Muscle layer of colon (tissue), 2 donors: ENCODE measurements at regions not wholly inside any gene's neighbourhood (a gene's known extent, or its start where the extent isn't known, plus 50 kb on each side); places are given as distances from the start of the nearest gene placed in this dataset.
"Not testable (repeated sequence)": the region's sequence is repeated elsewhere in the genome, so short reads cannot be mapped to it uniquely, and the experiment has no call there.

Experiments
- H3K27ac ChIP-seq: one replicate; pipeline ENCODE4 v1.7.0; 2013; ENCODE audit warnings: low read depth, mild to moderate bottlenecking, low read length, moderate library complexity
- H3K27me3 ChIP-seq, 2 donors: one replicate each; pipeline ENCODE4 v1.7.0; 2013; ENCODE audit warnings: low read length in 2 of 2, mild to moderate bottlenecking in 2 of 2; ENCODE audit not compliant: insufficient read depth in 2 of 2, control insufficient read depth in 1 of 2
- H3K36me3 ChIP-seq: one replicate; pipeline ENCODE4 v1.7.0; 2013; ENCODE audit warnings: mild to moderate bottlenecking, low read length; ENCODE audit not compliant: insufficient read depth
- H3K4me1 ChIP-seq: one replicate; pipeline ENCODE4 v1.7.0; 2013; ENCODE audit warnings: mild to moderate bottlenecking, low read length; ENCODE audit not compliant: insufficient read depth
- H3K4me3 ChIP-seq, 2 donors: one replicate each; pipeline ENCODE4 v1.7.0; 2013; ENCODE audit warnings: low read length in 2 of 2, low read depth in 1 of 2, mild to moderate bottlenecking in 1 of 2, moderate library complexity in 1 of 2
- H3K9ac ChIP-seq: one replicate; pipeline ENCODE4 v1.7.0; 2013; ENCODE audit warnings: low read length
- H3K9me3 ChIP-seq: one replicate; pipeline ENCODE4 v1.7.0; 2013; ENCODE audit warnings: mild to moderate bottlenecking, low read length
- donor health status: abdominal sarcoma.
- donor health status: Adenocarcinoma of cecum.

GRCh38 chr3:118525077-118525476 lies 509.6 kb downstream of the IGSF11 start:
- Histone ChIP-seq H3K27me3 (no peaks in the 10 kb centered on the region), H3K9ac (no peak overlapping the region), H3K4me3 (no peak overlapping the region), H3K9me3 (no peaks in the 10 kb centered on the region), H3K36me3 (no peaks in the 10 kb centered on the region), H3K27ac (no peak overlapping the region), H3K4me1 (no peaks in the 10 kb centered on the region)

DNA sequence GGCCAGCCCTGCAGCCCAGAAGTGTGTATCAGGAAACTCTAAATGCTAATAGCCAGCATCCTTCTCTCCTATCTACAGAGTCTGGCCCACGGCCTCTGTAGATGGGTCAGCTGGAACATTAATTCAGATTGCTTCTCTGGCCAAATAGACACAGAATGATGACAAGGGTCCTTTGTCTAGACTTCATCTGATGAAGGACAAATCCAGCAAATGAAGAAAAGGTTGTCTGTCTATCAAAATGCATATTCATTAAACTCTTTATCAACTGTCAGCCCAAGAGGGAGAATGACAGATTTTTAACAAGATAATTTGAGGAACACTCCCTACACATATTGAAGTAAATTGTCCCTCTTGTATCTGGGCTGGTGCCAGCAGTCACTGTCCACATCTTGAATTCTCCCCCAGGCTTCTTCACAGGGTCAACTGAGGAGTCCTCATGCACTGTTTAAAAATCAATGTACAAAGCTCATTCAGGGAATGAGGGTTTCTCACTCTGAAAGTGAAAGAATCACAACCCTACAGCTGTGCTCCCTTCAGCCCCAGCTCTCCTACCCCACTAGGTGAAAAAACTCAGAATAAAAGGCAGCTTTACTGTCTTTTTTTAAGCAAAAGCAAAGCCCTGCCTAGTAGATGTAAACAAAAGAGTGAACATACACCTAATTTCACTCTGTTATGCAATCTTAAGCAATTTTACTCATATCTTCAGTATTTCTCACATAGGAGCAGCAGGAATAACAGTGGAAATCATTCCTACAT lies 507.7 kb downstream of the IGSF11 start:
- H3K9me3 ChIP-seq, result no peaks in the 10 kb centered on the region
- no peaks in the 10 kb centered on the region for H3K36me3 ChIP-seq
- H3K27me3 ChIP-seq, result no peaks in the 10 kb centered on the region
- no peak overlapping the region for H3K9ac ChIP-seq
- H3K27ac ChIP-seq, result no peak overlapping the region
- no peak overlapping the region for H3K4me3 ChIP-seq
- no peaks in the 10 kb centered on the region for H3K4me1 ChIP-seq

GRCh38 chr3:118527514-118528044 lies 507.1 kb downstream of the IGSF11 start:
- H3K27ac ChIP-seq, result no peak overlapping the region
- H3K36me3 ChIP-seq, result no peaks in the 10 kb centered on the region
- H3K9me3 ChIP-seq, result no peaks in the 10 kb centered on the region
- no peaks in the 10 kb centered on the region for H3K27me3 ChIP-seq
- no peaks in the 10 kb centered on the region for H3K4me1 ChIP-seq
- H3K9ac ChIP-seq, result no peak overlapping the region
- no peak overlapping the region for H3K4me3 ChIP-seq

DNA sequence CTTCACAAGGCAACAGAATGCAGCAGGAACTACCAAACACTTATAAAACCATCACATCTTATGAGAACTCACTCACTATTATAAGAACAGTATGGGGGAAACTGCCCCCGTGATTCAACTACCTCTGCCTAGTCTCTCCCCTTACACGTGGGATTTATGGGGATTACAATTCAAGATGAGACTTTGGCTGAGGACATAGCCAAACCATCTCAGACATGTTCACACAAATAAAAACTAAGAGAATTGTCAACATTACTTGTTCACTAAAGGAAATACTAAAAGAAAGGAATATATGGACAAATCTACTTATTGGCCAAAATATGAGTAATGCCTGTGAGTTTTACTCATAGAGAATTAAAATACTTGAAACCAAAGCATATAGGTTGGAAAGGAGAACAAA lies 505.1 kb downstream of the IGSF11 start:
- no peak overlapping the region for H3K4me3 ChIP-seq
- H3K27me3 ChIP-seq, result no peaks in the 10 kb centered on the region
- H3K4me1 ChIP-seq, result no peaks in the 10 kb centered on the region
- H3K9me3 ChIP-seq, result no peaks in the 10 kb centered on the region
- H3K9ac ChIP-seq, result no peak overlapping the region
- no peaks in the 10 kb centered on the region for H3K36me3 ChIP-seq
- H3K27ac ChIP-seq, result no peak overlapping the region

- no peak overlapping the region for H3K4me3 ChIP-seq
- H3K9me3 ChIP-seq, result no peaks in the 10 kb centered on the region
- no peaks in the 10 kb centered on the region for H3K36me3 ChIP-seq
- H3K27ac ChIP-seq, result no peak overlapping the region
- no peaks in the 10 kb centered on the region for H3K4me1 ChIP-seq
- no peaks in the 10 kb centered on the region for H3K27me3 ChIP-seq
- no peak overlapping the region for H3K9ac ChIP-seq
Observed at GRCh38 chr3:118530350-118530922, 504.2 kb downstream of the IGSF11 start.

- not testable (repeated sequence) for H3K4me1 ChIP-seq, H3K36me3 ChIP-seq, H3K4me3 ChIP-seq, H3K9me3 ChIP-seq, H3K27me3 ChIP-seq, H3K9ac ChIP-seq, H3K27ac ChIP-seq
Observed at GRCh38 chr3:118530927-118531356, 503.7 kb downstream of the IGSF11 start.

GRCh38 chr3:118531816-118532215 lies 502.8 kb downstream of the IGSF11 start:
- Histone ChIP-seq H3K4me1 (no peaks in the 10 kb centered on the region), H3K36me3 (no peaks in the 10 kb centered on the region), H3K27ac (no peak overlapping the region), H3K4me3 (no peak overlapping the region), H3K9ac (no peak overlapping the region), H3K27me3 (no peaks in the 10 kb centered on the region), H3K9me3 (no peaks in the 10 kb centered on the region)

DNA sequence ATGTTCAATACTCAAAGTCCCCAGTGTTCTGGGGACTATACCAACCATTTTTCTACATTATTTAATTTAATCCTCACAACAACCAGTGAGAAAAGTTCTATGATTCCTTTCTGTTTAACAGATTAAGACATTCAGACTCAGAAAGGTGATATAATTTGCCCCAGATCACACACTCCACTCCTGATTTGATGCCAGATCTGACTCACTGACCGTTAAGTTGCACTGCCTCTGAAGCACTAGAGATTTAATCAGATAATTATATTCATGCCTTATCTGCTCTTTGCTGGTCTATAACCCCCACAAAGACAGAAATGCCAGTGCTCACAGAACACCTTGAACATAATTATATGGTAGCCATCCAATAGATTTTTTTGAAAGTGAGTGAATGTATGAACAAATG lies 501.0 kb downstream of the IGSF11 start:
- H3K9me3 ChIP-seq, result no peaks in the 10 kb centered on the region
- no peak overlapping the region for H3K9ac ChIP-seq
- H3K27ac ChIP-seq, result no peak overlapping the region
- no peaks in the 10 kb centered on the region for H3K27me3 ChIP-seq
- H3K4me3 ChIP-seq, result no peak overlapping the region
- no peaks in the 10 kb centered on the region for H3K36me3 ChIP-seq
- H3K4me1 ChIP-seq, result no peaks in the 10 kb centered on the region

DNA sequence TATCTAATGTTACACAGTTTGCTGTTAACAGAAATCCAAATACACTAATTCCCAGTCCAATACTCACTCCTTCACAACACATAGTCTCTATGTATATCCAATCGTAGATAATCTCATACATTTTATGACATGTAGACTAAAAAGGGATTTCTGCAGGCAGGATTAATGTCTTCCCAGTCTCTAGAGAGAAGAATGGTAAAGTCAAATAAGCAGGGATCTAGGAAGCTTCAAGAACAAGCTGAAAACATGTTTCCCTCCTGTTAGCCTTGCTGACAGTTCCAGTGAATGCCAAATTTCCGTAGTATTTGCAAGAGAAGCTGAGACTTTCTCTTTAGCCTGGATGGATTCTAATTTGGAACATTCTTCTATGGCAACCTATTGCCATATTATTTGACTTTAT lies 500.1 kb downstream of the IGSF11 start:
- Histone ChIP-seq H3K4me3 (no peak overlapping the region), H3K27ac (no peak overlapping the region), H3K9me3 (no peaks in the 10 kb centered on the region), H3K9ac (no peak overlapping the region), H3K27me3 (no peaks in the 10 kb centered on the region), H3K36me3 (no peaks in the 10 kb centered on the region), H3K4me1 (no peaks in the 10 kb centered on the region)

- H3K27ac ChIP-seq, result no peak overlapping the region
- H3K4me3 ChIP-seq, result no peak overlapping the region
- H3K9me3 ChIP-seq, result no peaks in the 10 kb centered on the region
- H3K4me1 ChIP-seq, result no peaks in the 10 kb centered on the region
- H3K9ac ChIP-seq, result no peak overlapping the region
- H3K27me3 ChIP-seq, result no peaks in the 10 kb centered on the region
- H3K36me3 ChIP-seq, result no peaks in the 10 kb centered on the region
Observed at GRCh38 chr3:118536764-118537163, 497.9 kb downstream of the IGSF11 start.

GRCh38 chr3:118537454-118537853 lies 497.2 kb downstream of the IGSF11 start:
- no peaks in the 10 kb centered on the region for H3K4me1 ChIP-seq
- no peaks in the 10 kb centered on the region for H3K27me3 ChIP-seq
- no peaks in the 10 kb centered on the region for H3K36me3 ChIP-seq
- no peak overlapping the region for H3K27ac ChIP-seq
- H3K4me3 ChIP-seq, result no peak overlapping the region
- no peaks in the 10 kb centered on the region for H3K9me3 ChIP-seq
- H3K9ac ChIP-seq, result no peak overlapping the region

DNA sequence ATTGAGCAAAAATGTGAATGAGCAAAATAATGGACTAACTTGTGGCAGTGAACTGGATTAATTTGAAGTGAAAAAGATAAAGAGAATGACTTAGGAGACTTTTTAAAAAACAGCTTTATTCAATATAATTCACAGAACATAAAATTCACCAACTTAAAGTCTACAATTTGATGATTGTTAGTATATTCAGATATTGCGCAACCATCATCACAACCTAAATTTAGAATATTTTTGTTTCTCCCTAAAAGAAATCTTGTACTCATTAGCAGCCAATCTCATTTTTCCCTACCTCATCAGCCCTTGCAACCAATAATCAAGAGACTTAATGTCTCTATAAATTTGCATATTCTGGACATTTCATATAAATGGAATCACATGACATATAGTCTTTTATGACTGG lies 496.5 kb downstream of the IGSF11 start:
- Histone ChIP-seq H3K27me3 (no peaks in the 10 kb centered on the region), H3K9ac (no peak overlapping the region), H3K36me3 (no peaks in the 10 kb centered on the region), H3K9me3 (no peaks in the 10 kb centered on the region), H3K4me3 (no peak overlapping the region), H3K27ac (no peak overlapping the region), H3K4me1 (no peaks in the 10 kb centered on the region)
